ENCODE measurements at regions not wholly inside any gene's neighbourhood (a gene's known extent, or its start where the extent isn't known, plus 50 kb on each side); places are given as distances from the start of the nearest gene placed in this dataset.

DNA sequence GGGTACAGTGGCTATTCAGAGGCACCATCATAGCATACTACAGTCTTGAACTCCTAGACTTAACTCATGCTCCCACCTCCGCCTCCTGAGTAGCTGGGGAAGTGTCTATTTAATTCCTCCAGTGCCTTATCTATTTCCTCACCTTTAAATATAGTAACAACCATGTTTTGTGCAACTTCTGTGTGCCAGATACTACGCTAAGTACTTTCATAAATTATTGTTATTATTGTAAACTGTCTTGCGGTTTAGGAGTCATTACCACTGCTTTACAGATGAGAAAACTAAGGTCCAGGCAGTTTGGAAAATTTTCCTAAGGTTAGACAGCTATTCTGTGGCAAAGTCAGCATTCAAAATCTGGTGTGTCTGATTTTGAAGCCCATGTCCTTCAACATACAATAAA, 359.1 kb upstream of the XYLT1 start:
- Histone ChIP-seq H3K27me3 (no peaks in the 10 kb centered on the region), H3K4me3 (ENCODE audit: low read depth in 1 of 2, low read length in 1 of 2) (no peak overlapping the region), H3K9me3 (no peaks in the 10 kb centered on the region), H3K36me3 (no peaks in the 10 kb centered on the region), H3K4me1 (ENCODE audit: control insufficient read depth in 1 of 2, insufficient read depth in 1 of 2, low read depth in 1 of 2, low read length in 1 of 2) (no peaks in the 10 kb centered on the region), H3K27ac (no peak overlapping the region)
- TF ChIP-seq, protein P1, sequence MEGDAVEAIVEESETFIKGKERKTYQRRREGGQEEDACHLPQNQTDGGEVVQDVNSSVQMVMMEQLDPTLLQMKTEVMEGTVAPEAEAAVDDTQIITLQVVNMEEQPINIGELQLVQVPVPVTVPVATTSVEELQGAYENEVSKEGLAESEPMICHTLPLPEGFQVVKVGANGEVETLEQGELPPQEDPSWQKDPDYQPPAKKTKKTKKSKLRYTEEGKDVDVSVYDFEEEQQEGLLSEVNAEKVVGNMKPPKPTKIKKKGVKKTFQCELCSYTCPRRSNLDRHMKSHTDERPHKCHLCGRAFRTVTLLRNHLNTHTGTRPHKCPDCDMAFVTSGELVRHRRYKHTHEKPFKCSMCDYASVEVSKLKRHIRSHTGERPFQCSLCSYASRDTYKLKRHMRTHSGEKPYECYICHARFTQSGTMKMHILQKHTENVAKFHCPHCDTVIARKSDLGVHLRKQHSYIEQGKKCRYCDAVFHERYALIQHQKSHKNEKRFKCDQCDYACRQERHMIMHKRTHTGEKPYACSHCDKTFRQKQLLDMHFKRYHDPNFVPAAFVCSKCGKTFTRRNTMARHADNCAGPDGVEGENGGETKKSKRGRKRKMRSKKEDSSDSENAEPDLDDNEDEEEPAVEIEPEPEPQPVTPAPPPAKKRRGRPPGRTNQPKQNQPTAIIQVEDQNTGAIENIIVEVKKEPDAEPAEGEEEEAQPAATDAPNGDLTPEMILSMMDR (IDR thresholded peaks at IDR 0.05), result no peak

DNA sequence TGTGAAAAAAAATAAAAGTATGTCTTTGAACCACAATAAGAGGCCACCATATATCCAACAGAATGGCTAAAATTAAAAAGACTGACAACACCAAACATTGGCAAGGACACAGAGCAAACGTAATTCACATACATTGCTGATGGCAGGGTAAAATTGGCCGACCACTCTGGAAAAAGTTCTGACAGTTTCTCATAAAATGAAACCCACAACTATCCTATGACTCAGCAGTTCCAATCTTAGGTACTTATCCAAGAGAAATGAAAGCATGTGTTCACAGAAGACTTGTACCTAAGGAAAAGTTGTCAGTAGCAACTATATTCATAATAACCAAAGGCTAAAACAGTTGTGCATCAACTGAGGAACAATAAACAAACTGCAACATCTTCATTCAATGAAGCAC, 357.3 kb upstream of the XYLT1 start:
- Histone ChIP-seq H3K36me3 (no peaks in the 10 kb centered on the region), H3K9me3 (no peaks in the 10 kb centered on the region), H3K4me1 (ENCODE audit: control insufficient read depth in 1 of 2, insufficient read depth in 1 of 2, low read depth in 1 of 2, low read length in 1 of 2) (no peaks in the 10 kb centered on the region), H3K27me3 (no peaks in the 10 kb centered on the region), H3K27ac (no peak overlapping the region), H3K4me3 (ENCODE audit: low read depth in 1 of 2, low read length in 1 of 2) (no peak overlapping the region)
- TF ChIP-seq, protein P1 (IDR thresholded peaks at IDR 0.05), result no peak

DNA sequence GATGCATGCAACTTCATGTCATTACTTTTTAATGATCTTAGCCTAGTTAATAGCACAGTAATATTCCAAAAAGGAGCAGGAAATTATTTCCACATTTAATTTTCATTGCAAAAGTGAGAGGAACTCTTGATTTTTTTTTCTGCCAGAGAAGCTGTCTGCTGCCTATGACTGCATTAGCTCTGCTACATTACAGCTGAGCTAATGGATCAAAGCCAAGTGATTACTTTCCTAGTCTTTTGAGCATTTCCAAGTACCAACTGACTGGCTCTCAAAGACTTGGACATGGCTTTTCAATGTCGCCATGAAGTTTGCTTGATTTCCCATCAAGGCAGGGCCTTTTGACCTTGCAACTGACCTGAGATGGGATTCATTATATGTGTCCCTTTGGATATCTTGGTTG, 356.6 kb upstream of the XYLT1 start:
- TF ChIP-seq, protein P1 (IDR thresholded peaks at IDR 0.05), result no peak
- no peaks in the 10 kb centered on the region for H3K4me1 ChIP-seq (ENCODE audit: control insufficient read depth in 1 of 2, insufficient read depth in 1 of 2, low read depth in 1 of 2, low read length in 1 of 2)
- no peaks in the 10 kb centered on the region for H3K27me3 ChIP-seq
- no peak overlapping the region for H3K27ac ChIP-seq
- no peak overlapping the region for H3K4me3 ChIP-seq (ENCODE audit: low read depth in 1 of 2, low read length in 1 of 2)
- H3K9me3 ChIP-seq, result no peaks in the 10 kb centered on the region
- H3K36me3 ChIP-seq, result no peaks in the 10 kb centered on the region

DNA sequence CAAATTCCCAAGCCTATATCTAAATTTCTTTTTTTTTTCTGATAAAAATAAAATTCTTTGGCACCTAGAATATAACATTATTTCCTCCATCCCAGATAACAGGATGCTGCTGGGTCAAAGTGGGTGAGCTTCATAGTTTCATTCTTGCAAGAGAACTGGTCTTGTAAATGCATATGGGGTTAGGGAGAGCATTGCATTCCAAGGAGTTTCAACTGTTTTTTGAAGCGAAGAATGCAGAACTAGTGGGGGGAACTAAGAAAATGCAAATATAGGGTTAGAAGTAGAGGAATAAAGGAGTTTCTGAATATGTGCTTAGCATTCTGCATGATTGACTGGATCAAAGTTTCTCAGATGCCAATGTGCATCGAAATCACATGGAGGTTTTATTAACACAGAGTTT, 347.2 kb upstream of the XYLT1 start:
- no peaks in the 10 kb centered on the region for H3K27me3 ChIP-seq
- H3K36me3 ChIP-seq, result no peaks in the 10 kb centered on the region
- TF ChIP-seq, protein P1 (IDR thresholded peaks at IDR 0.05), result no peak
- H3K4me1 ChIP-seq (ENCODE audit: control insufficient read depth in 1 of 2, insufficient read depth in 1 of 2, low read depth in 1 of 2, low read length in 1 of 2), result no peaks in the 10 kb centered on the region
- no peaks in the 10 kb centered on the region for H3K9me3 ChIP-seq
- H3K4me3 ChIP-seq (ENCODE audit: low read depth in 1 of 2, low read length in 1 of 2), result no peak overlapping the region
- H3K27ac ChIP-seq, result no peak overlapping the region

DNA sequence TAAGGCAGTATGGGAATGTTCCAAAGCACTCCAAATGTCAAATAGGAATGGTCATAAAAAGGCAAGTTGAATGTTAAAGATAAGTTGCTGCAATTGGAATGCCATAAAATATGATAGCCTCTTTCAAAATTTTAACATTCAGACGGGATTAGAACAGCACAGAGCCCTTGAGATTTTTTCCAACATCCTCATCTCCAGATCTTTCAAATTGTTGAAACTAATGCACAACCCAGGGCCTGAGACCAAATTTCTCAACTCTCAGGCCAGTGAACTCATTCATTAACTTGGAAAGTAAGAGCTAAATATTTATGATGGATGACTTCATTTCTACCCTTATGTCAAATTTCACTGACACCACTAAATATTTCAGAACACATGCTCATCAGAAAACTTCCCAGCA, 346.5 kb upstream of the XYLT1 start:
- Histone ChIP-seq H3K27me3 (no peaks in the 10 kb centered on the region), H3K9me3 (no peaks in the 10 kb centered on the region), H3K27ac (no peak overlapping the region), H3K4me1 (ENCODE audit: control insufficient read depth in 1 of 2, insufficient read depth in 1 of 2, low read depth in 1 of 2, low read length in 1 of 2) (no peaks in the 10 kb centered on the region), H3K4me3 (ENCODE audit: low read depth in 1 of 2, low read length in 1 of 2) (no peak overlapping the region), H3K36me3 (no peaks in the 10 kb centered on the region)
- TF ChIP-seq, protein P1 (IDR thresholded peaks at IDR 0.05), result no peak

DNA sequence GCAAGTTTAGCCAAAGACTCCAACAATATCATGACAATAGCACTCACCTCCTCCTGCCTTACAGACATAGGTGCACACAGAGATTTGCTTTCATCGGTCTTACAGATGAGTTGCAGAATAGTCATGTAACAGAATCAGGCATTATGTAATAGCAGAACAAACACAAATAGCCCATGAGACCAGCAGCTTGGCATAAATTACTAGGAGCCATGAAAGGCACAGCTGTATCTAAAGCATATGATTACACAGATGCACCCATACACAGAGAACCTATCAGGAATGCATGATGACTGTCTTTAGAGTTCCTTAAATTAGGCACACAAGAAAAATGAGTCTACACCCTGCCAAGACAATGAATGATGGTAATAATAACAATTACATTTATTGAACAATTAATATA, 342.0 kb upstream of the XYLT1 start:
- Histone ChIP-seq H3K36me3 (no peaks in the 10 kb centered on the region), H3K27ac (no peak overlapping the region), H3K27me3 (no peaks in the 10 kb centered on the region), H3K4me1 (ENCODE audit: control insufficient read depth in 1 of 2, insufficient read depth in 1 of 2, low read depth in 1 of 2, low read length in 1 of 2) (no peaks in the 10 kb centered on the region), H3K9me3 (no peaks in the 10 kb centered on the region), H3K4me3 (ENCODE audit: low read depth in 1 of 2, low read length in 1 of 2) (no peak overlapping the region)
- TF ChIP-seq, protein P1 (IDR thresholded peaks at IDR 0.05), result no peak

All from neutrophil (primary cell).